K562 (cell line): ENCODE measurements at regions not wholly inside any gene's neighbourhood (a gene's known extent, or its start where the extent isn't known, plus 50 kb on each side); places are given as distances from the start of the nearest gene placed in this dataset.

Experiments
- ATAC-seq: fragments of 200-7000 bp; cut with Tn5 transposase; 3 replicates; pipeline ENCODE4 v1.9.1; 2020; ENCODE audit warnings: moderate library complexity
- BruUV-seq: library from RNA; stranded (reverse); fragments of 400-500 nt; replicated peaks from 2 replicates; lab custom pipeline; 2021; lab: Mats Ljungman, UMichigan
- CTCF ChIA-PET: fragments of 300-600 bp; formaldehyde crosslinking; extraction: SDS; loops from one replicate; lab custom pipeline; 2021; ENCODE audit warnings: low intra/inter-chr PET ratio; lab: Yijun Ruan, JAX
- POLR2A ChIA-PET: fragments of 300-600, 350-650 bp; sonication (Branson Sonifier 250); formaldehyde crosslinking; extraction: SDS; loops from one replicate; lab custom pipeline; 2021; ENCODE audit warnings: antibody characterized with exemption, inconsistent platforms; lab: Yijun Ruan, JAX
- DNase-seq, 4 experiments: peaks; one replicate each; pipeline versions ENCODE4 v3.0.0 to v3.0.0-alpha.2; 2011 to 2018; ENCODE audit warnings: low spot score in 3 of 4, mixed read lengths in 3 of 4; ENCODE audit errors: extremely low read depth in 1 of 4
- FAIRE-seq: peaks from 2 replicates; lab custom pipeline; 2011; peaks lifted over from hg19 to GRCh38; lab: Jason Lieb, UNC
- H2AFZ ChIP-seq: 2 replicates; pipeline ENCODE4 v1.6.0; 2011; ENCODE audit warnings: low read depth, low read length, control low read depth, inconsistent platforms
- H3K27ac ChIP-seq: fragments of 200-600 bp; 3 replicates; pipeline ENCODE4 v1.8.0; 2011; ENCODE audit warnings: low read depth, mild to moderate bottlenecking, control low read depth, inconsistent platforms, low read length, moderate library complexity, mixed read lengths; ENCODE audit errors: extremely low read depth
- H3K27me3 ChIP-seq, 2 experiments: fragments of 300-600 bp in 1 of 2; 2 replicates in 1 of 2; 3 replicates in 1 of 2; pipeline versions ENCODE4 v1.6.0 to v1.8.0; 2011; ENCODE audit warnings: inconsistent platforms in 2 of 2, low read length in 2 of 2, mild to moderate bottlenecking in 1 of 2, mixed read lengths in 1 of 2, moderate library complexity in 1 of 2; ENCODE audit not compliant: control insufficient read depth in 2 of 2, insufficient read depth in 2 of 2
- H3K36me3 ChIP-seq: fragments of 300-600 bp; 3 replicates; pipeline ENCODE4 v1.8.0; 2011; ENCODE audit warnings: mild to moderate bottlenecking, low read length, inconsistent platforms; ENCODE audit not compliant: control insufficient read depth, insufficient read depth
- H3K4me1 ChIP-seq, 2 experiments: fragments of 200-600 bp in 1 of 2; replicated peaks in 1 of 2; 2 replicates in 1 of 2; 3 replicates in 1 of 2; pipeline versions ENCODE4 v1.5.1 to v1.8.0; 2011; ENCODE audit warnings: inconsistent platforms in 2 of 2, low read length in 2 of 2, mild to moderate bottlenecking in 1 of 2, mixed read lengths in 1 of 2, moderate library complexity in 1 of 2; ENCODE audit not compliant: control insufficient read depth in 2 of 2, insufficient read depth in 2 of 2
- H3K4me2 ChIP-seq: 2 replicates; pipeline ENCODE4 v1.6.1; 2011; ENCODE audit warnings: low read length, control low read depth, inconsistent platforms, mixed read lengths; ENCODE audit not compliant: insufficient read depth
- H3K4me3 ChIP-seq: fragments of 200-600 bp; sonication (generic), shearing (Covaris generic); 2 replicates; pipeline ENCODE4 v1.5.1; 2016; ENCODE audit warnings: control low read depth, inconsistent platforms
- H3K79me2 ChIP-seq: fragments of 200-600 bp; 3 replicates; pipeline ENCODE4 v1.8.0; 2011; ENCODE audit warnings: low read length, inconsistent platforms; ENCODE audit not compliant: control insufficient read depth, insufficient read depth
- H3K9ac ChIP-seq, 2 experiments: 2 replicates each; pipeline versions ENCODE4 v1.6.0 to v1.6.1; 2011; ENCODE audit warnings: low read depth in 2 of 2, low read length in 2 of 2, control low read depth in 1 of 2, inconsistent platforms in 1 of 2, mild to moderate bottlenecking in 1 of 2, mixed read lengths in 1 of 2; ENCODE audit not compliant: insufficient read depth in 1 of 2
- H3K9me1 ChIP-seq: one replicate; pipeline ENCODE4 v1.6.0; 2011; ENCODE audit warnings: inconsistent platforms, mild to moderate bottlenecking, low read length, moderate library complexity; ENCODE audit not compliant: control insufficient read depth, insufficient read depth
- H3K9me3 ChIP-seq: replicated peaks from 2 replicates; pipeline ENCODE4 v1.5.1; 2011; ENCODE audit warnings: low read depth, low read length, inconsistent platforms; ENCODE audit not compliant: control insufficient read depth, insufficient read depth
- H4K20me1 ChIP-seq: replicated peaks from 2 replicates; pipeline ENCODE4 v1.6.1; 2011; ENCODE audit warnings: low read length, inconsistent platforms, mixed read lengths; ENCODE audit not compliant: control insufficient read depth, insufficient read depth
- CEBPG ChIP-seq, 3 experiments: fragments of 200-800 bp in 1 of 3; sonication (Bioruptor generic) in 1 of 3; sonication (generic) in 1 of 3; formaldehyde crosslinking in 1 of 3; IDR thresholded peaks in 2 of 3; conservative IDR thresholded peaks in 1 of 3; 2 replicates each; pipeline versions ENCODE4 v1.6.1 to v1.8.0; 2016 to 2022; ENCODE audit warnings: missing compliant biosample characterization in 2 of 3, missing genetic modification characterization in 2 of 3, mild to moderate bottlenecking in 1 of 3, missing genetic modification reagents in 1 of 3
- FOXJ2 ChIP-seq: fragments of 200-800 bp; sonication (Bioruptor generic); IDR thresholded peaks from 2 replicates; pipeline ENCODE4 v1.6.1; 2016; ENCODE audit warnings: missing genetic modification characterization, missing compliant biosample characterization
- KDM4B ChIP-seq, 2 experiments: fragments of 450-650 bp in 1 of 2; sonication (generic) in 1 of 2; IDR thresholded peaks; 2 replicates each; pipeline ENCODE4 v1.6.1; 2016 to 2017; ENCODE audit warnings: borderline replicate concordance in 2 of 2, antibody characterized with exemption in 1 of 2, low read depth in 1 of 2, mild to moderate bottlenecking in 1 of 2
- LEF1 ChIP-seq: fragments of 450-650 bp; IDR thresholded peaks from 2 replicates; pipeline ENCODE4 v1.6.1; 2016; ENCODE audit warnings: mild to moderate bottlenecking
- MCM3 ChIP-seq: fragments of 450-650 bp; IDR thresholded peaks from 2 replicates; pipeline ENCODE4 v1.6.1; 2016
- NCOA2 ChIP-seq, 2 experiments: fragments of 450-650 bp; IDR thresholded peaks; 2 replicates each; pipeline ENCODE4 v1.6.1; 2018; ENCODE audit warnings: mild to moderate bottlenecking in 2 of 2, moderate library complexity in 1 of 2; ENCODE audit not compliant: partially characterized antibody in 2 of 2
- NFATC3 ChIP-seq: fragments of 450-650 bp; IDR thresholded peaks from 2 replicates; pipeline ENCODE4 v1.6.1; 2017; ENCODE audit warnings: mild to moderate bottlenecking
- NONO ChIP-seq, 2 experiments: fragments of 200-400 bp in 1 of 2; fragments of 450-650 bp in 1 of 2; formaldehyde crosslinking in 1 of 2; IDR thresholded peaks; 2 replicates each; pipeline ENCODE4 v1.6.1; 2017; ENCODE audit warnings: low read depth in 2 of 2, mild to moderate bottlenecking in 2 of 2, moderate library complexity in 2 of 2, low read length in 1 of 2
- PTTG1 ChIP-seq: fragments of 450-650 bp; IDR thresholded peaks from 2 replicates; pipeline ENCODE4 v1.6.1; 2016; ENCODE audit warnings: low read depth, mild to moderate bottlenecking, missing genetic modification characterization, missing compliant biosample characterization
- SP1 ChIP-seq: sonication (generic); formaldehyde crosslinking; IDR thresholded peaks from 2 replicates; pipeline ENCODE4 v1.8.1; 2022; ENCODE audit warnings: mild to moderate bottlenecking, missing genetic modification reagents
- XRCC3 ChIP-seq: fragments of 450-650 bp; IDR thresholded peaks from 2 replicates; pipeline ENCODE4 v1.6.1; 2017; ENCODE audit warnings: mild to moderate bottlenecking, moderate library complexity
- YBX1 ChIP-seq: fragments of 450-650 bp; IDR thresholded peaks from 2 replicates; pipeline ENCODE4 v1.7.1; 2016; ENCODE audit warnings: mild to moderate bottlenecking
- ZFP1 ChIP-seq: fragments of 450-650 bp; formaldehyde crosslinking; IDR thresholded peaks from 2 replicates; pipeline ENCODE4 v1.4.0; 2020; ENCODE audit warnings: mild to moderate bottlenecking, mixed read lengths
- ZNF140 ChIP-seq: fragments of 250-450 bp; sonication (Bioruptor Pico); IDR thresholded peaks from 2 replicates; pipeline ENCODE4 v1.8.0; 2021; ENCODE audit warnings: moderate library complexity, mild to moderate bottlenecking, inconsistent platforms
- ZNF408 ChIP-seq: fragments of 250-450 bp; sonication (Bioruptor Pico); IDR thresholded peaks from 2 replicates; pipeline ENCODE4 v1.4.0; 2020; ENCODE audit warnings: low read depth, mild to moderate bottlenecking, moderate library complexity
- in situ Hi-C: fragments of 300-500 bp; cut with MboI; formaldehyde crosslinking; loops from 4 replicates; pipeline ENCODE4 v1.15.0; 2018; ENCODE audit warnings: inconsistent platforms, mixed read lengths
- intact Hi-C: fragments of 100-400 bp; cut with micrococcal nuclease; formaldehyde crosslinking; loops from 2 replicates; pipeline ENCODE4 v1.14.2; 2022
- TF ChIP-seq, protein P1 (sequence below), 2 experiments: IDR thresholded peaks; 2 replicates each; pipeline ENCODE4 v1.6.1; 2011; ENCODE audit warnings: borderline replicate concordance in 1 of 2, control low read depth in 1 of 2, low read depth in 1 of 2, low read length in 1 of 2, mild to moderate bottlenecking in 1 of 2, mixed read lengths in 1 of 2, moderate library complexity in 1 of 2; ENCODE audit not compliant: insufficient read depth in 1 of 2, insufficient read length in 1 of 2, poor library complexity in 1 of 2, severe bottlenecking in 1 of 2; ENCODE audit errors: extremely low read depth in 1 of 2
- TF ChIP-seq, protein P2 (sequence below): fragments of 450-650 bp; IDR thresholded peaks from 2 replicates; pipeline ENCODE4 v1.6.1; 2016; ENCODE audit warnings: missing biosample characterization, missing genetic modification characterization

DNA sequence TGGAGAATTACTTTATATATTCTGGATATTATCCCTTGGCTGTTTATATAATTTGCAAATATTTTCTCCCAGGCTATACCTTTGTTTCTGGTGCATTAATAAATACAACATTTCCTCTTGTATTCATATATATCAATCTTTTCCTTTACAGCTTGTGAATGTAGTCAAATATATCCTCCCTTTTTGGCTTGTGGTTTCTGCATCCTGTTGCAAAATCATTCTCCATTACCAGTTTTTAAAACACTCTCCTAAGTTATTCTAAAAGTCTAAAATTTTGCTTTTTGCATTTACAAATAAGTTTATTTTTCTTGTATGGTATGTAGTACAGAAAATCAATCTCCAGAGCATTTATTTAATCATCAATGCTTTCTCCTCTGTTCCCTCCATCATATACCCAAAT, 909.4 kb downstream of the ADGRL2 start:
- ATAC-seq = no peak
- no peaks in the 10 kb centered on the region for H3K36me3 ChIP-seq
- H3K79me2 ChIP-seq = no peaks in the 10 kb centered on the region
- H3K4me2 ChIP-seq = no peak overlapping the region
- TF ChIP-seq MCM3 (no peak), XRCC3 (no peak), PTTG1 (tag) (no peak), ZNF408 (CRISPR knock-in tag) (no peak), SP1 (no peak), NONO (IDR thresholded peaks at IDR 0.05; ENCODE audit: low read depth in 2 of 2, low read length in 1 of 2) (no peak), ZFP1 (CRISPR knock-in tag) (no peak), NCOA2 (IDR thresholded peaks at IDR 0.05; ENCODE audit: partially characterized antibody in 2 of 2) (no peak), NFATC3 (no peak), ZNF140 (CRISPR knock-in tag) (no peak), FOXJ2 (tag) (no peak), LEF1 (no peak), CEBPG (CRISPR knock-in tag; IDR thresholded peaks at IDR 0.05) (no peak), CEBPG (tag; conservative IDR thresholded peaks at IDR 0.05 in 1 of 2, IDR thresholded peaks at IDR 0.05 in 1 of 2) (no peak), YBX1 (no peak), KDM4B (IDR thresholded peaks at IDR 0.05; ENCODE audit: borderline replicate concordance in 2 of 2, low read depth in 1 of 2) (no peak)
- TF ChIP-seq, protein P1, sequence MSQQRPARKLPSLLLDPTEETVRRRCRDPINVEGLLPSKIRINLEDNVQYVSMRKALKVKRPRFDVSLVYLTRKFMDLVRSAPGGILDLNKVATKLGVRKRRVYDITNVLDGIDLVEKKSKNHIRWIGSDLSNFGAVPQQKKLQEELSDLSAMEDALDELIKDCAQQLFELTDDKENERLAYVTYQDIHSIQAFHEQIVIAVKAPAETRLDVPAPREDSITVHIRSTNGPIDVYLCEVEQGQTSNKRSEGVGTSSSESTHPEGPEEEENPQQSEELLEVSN (IDR thresholded peaks at IDR 0.05; ENCODE audit: borderline replicate concordance in 1 of 2, extremely low read depth in 1 of 2, insufficient read depth in 1 of 2, insufficient read length in 1 of 2, low read depth in 1 of 2, low read length in 1 of 2, poor library complexity in 1 of 2, severe bottlenecking in 1 of 2) = no peak
- TF ChIP-seq, protein P2, sequence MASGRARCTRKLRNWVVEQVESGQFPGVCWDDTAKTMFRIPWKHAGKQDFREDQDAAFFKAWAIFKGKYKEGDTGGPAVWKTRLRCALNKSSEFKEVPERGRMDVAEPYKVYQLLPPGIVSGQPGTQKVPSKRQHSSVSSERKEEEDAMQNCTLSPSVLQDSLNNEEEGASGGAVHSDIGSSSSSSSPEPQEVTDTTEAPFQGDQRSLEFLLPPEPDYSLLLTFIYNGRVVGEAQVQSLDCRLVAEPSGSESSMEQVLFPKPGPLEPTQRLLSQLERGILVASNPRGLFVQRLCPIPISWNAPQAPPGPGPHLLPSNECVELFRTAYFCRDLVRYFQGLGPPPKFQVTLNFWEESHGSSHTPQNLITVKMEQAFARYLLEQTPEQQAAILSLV (tag) = no peak
- in situ Hi-C loops (no loop called here), intact Hi-C loops (no loop called here)
- no peak for FAIRE-seq
- no peak overlapping the region for H3K9ac ChIP-seq
- no peaks in the 10 kb centered on the region for H3K27me3 ChIP-seq
- no peaks in the 10 kb centered on the region for H3K9me3 ChIP-seq
- POLR2A ChIA-PET = no interaction called here
- H3K9me1 ChIP-seq = no peaks in the 10 kb centered on the region
- H3K4me1 ChIP-seq = no peaks in the 10 kb centered on the region
- no peak overlapping the region for H3K27ac ChIP-seq
- no peak overlapping the region for H2AFZ ChIP-seq
- DNase-seq = no peak
- no peaks in the 10 kb centered on the region for H4K20me1 ChIP-seq
- no peak overlapping the region for H3K4me3 ChIP-seq
- CTCF ChIA-PET = no interaction called here
- no TSS peak for BruUV-seq
